ENCODE measurements at regions not wholly inside any gene's neighbourhood (a gene's known extent, or its start where the extent isn't known, plus 50 kb on each side); places are given as distances from the start of the nearest gene placed in this dataset.

- Histone ChIP-seq H3K4me1 (ENCODE audit: control insufficient read depth, extremely low read depth, insufficient read depth, low read length) (no peaks in the 10 kb centered on the region), H3K4me2 (ENCODE audit: extremely low read depth, insufficient read depth, low read length) (no peak overlapping the region), H3K36me3 (ENCODE audit: control insufficient read depth, insufficient read depth, low read length) (no peaks in the 10 kb centered on the region), H3K79me2 (ENCODE audit: control insufficient read depth, insufficient read depth, low read length) (no peaks in the 10 kb centered on the region), H3K9me3 (ENCODE audit: control insufficient read depth, insufficient read depth, low read depth, low read length) (no peaks in the 10 kb centered on the region), H3K4me3 (replicated peaks in 1 of 4; ENCODE audit: control extremely low read depth in 1 of 4, insufficient read depth in 1 of 4, low read depth in 3 of 4, low read length in 4 of 4) (no peak overlapping the region), H2AFZ (ENCODE audit: low read length) (no peak overlapping the region), H3K27ac (ENCODE audit: insufficient read depth, low read length) (no peak overlapping the region), H3K9ac (ENCODE audit: insufficient read depth, low read length) (no peak overlapping the region), H3K27me3 (ENCODE audit: control insufficient read depth, insufficient read depth, low read length) (no peaks in the 10 kb centered on the region), H4K20me1 (ENCODE audit: control insufficient read depth, extremely low read depth, insufficient read depth, low read length) (no peaks in the 10 kb centered on the region)
- TF ChIP-seq EZH2 (IDR thresholded peaks at IDR 0.05; ENCODE audit: low read length, missing control alignments), result no peak
- TF ChIP-seq, protein P1, sequence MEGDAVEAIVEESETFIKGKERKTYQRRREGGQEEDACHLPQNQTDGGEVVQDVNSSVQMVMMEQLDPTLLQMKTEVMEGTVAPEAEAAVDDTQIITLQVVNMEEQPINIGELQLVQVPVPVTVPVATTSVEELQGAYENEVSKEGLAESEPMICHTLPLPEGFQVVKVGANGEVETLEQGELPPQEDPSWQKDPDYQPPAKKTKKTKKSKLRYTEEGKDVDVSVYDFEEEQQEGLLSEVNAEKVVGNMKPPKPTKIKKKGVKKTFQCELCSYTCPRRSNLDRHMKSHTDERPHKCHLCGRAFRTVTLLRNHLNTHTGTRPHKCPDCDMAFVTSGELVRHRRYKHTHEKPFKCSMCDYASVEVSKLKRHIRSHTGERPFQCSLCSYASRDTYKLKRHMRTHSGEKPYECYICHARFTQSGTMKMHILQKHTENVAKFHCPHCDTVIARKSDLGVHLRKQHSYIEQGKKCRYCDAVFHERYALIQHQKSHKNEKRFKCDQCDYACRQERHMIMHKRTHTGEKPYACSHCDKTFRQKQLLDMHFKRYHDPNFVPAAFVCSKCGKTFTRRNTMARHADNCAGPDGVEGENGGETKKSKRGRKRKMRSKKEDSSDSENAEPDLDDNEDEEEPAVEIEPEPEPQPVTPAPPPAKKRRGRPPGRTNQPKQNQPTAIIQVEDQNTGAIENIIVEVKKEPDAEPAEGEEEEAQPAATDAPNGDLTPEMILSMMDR (conservative IDR thresholded peaks at IDR 0.05 in 1 of 2, IDR thresholded peaks at IDR 0.05 in 1 of 2; ENCODE audit: low read depth in 1 of 2, low read length in 2 of 2), result no peak
- DNase-seq (ENCODE audit: low read depth in 2 of 2), result peak in 1 of 2 donors; percentile 1
Observed at GRCh38 chrX:149185087-149185486, 320.0 kb downstream of the IDS start.

DNA sequence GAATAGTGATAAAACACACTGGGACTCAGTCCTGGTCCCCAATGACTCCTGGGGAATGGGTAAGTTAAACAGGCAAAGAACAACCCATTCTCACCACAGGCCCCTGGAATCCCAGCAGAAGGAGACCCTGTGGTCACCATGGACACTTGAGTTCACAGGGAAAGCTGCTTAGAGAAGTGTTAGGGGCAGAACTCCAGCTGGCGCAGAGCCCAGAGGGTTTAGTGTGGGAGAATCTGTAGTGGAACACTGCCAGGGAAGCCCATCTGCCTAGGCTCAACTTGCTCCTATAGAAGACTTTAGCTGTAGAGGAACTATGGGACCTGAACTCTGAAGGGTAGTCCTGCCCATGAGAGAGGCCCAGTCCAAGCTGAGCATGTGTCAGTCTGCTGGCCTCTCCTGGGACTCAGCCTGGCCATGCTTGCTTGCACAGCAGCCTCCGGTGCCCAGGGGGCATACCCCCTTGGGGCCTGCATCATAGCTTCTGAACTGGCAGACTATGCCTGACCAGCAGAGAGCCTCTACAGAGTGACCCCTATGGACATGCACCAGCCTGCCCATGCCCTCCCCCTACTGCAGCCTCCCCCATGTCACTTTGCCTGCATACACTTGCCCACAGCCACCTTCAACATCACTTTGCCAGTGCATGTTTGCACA, 343.5 kb downstream of the IDS start:
- H3K79me2 ChIP-seq (ENCODE audit: control insufficient read depth, insufficient read depth, low read length), result no peaks in the 10 kb centered on the region
- H3K36me3 ChIP-seq (ENCODE audit: control insufficient read depth, insufficient read depth, low read length), result no peaks in the 10 kb centered on the region
- H3K4me1 ChIP-seq (ENCODE audit: control insufficient read depth, extremely low read depth, insufficient read depth, low read length), result no peaks in the 10 kb centered on the region
- no peaks in the 10 kb centered on the region for H4K20me1 ChIP-seq (ENCODE audit: control insufficient read depth, extremely low read depth, insufficient read depth, low read length)
- no peak overlapping the region for H3K4me2 ChIP-seq (ENCODE audit: extremely low read depth, insufficient read depth, low read length)
- no peak for TF ChIP-seq EZH2 (IDR thresholded peaks at IDR 0.05; ENCODE audit: low read length, missing control alignments)
- TF ChIP-seq, protein P1 (conservative IDR thresholded peaks at IDR 0.05 in 1 of 2, IDR thresholded peaks at IDR 0.05 in 1 of 2; ENCODE audit: low read depth in 1 of 2, low read length in 2 of 2), result no peak
- no peaks in the 10 kb centered on the region for H3K27me3 ChIP-seq (ENCODE audit: control insufficient read depth, insufficient read depth, low read length)
- H3K9me3 ChIP-seq (ENCODE audit: control insufficient read depth, insufficient read depth, low read depth, low read length), result no peaks in the 10 kb centered on the region
- no peak overlapping the region for H2AFZ ChIP-seq (ENCODE audit: low read length)
- H3K4me3 ChIP-seq (replicated peaks in 1 of 4; ENCODE audit: control extremely low read depth in 1 of 4, insufficient read depth in 1 of 4, low read depth in 3 of 4, low read length in 4 of 4), result no peak overlapping the region
- no peak overlapping the region for H3K9ac ChIP-seq (ENCODE audit: insufficient read depth, low read length)
- H3K27ac ChIP-seq (ENCODE audit: insufficient read depth, low read length), result no peak overlapping the region
- no peak for DNase-seq (ENCODE audit: low read depth in 2 of 2)

GRCh38 chrX:149157976-149158375, 347.1 kb downstream of the IDS start:
- no peak overlapping the region for H2AFZ ChIP-seq (ENCODE audit: low read length)
- no peaks in the 10 kb centered on the region for H3K9me3 ChIP-seq (ENCODE audit: control insufficient read depth, insufficient read depth, low read depth, low read length)
- no peak overlapping the region for H3K4me3 ChIP-seq (replicated peaks in 1 of 4; ENCODE audit: control extremely low read depth in 1 of 4, insufficient read depth in 1 of 4, low read depth in 3 of 4, low read length in 4 of 4)
- no peaks in the 10 kb centered on the region for H3K4me1 ChIP-seq (ENCODE audit: control insufficient read depth, extremely low read depth, insufficient read depth, low read length)
- H3K27me3 ChIP-seq (ENCODE audit: control insufficient read depth, insufficient read depth, low read length), result no peaks in the 10 kb centered on the region
- no peak overlapping the region for H3K9ac ChIP-seq (ENCODE audit: insufficient read depth, low read length)
- no peaks in the 10 kb centered on the region for H3K36me3 ChIP-seq (ENCODE audit: control insufficient read depth, insufficient read depth, low read length)
- no peak for TF ChIP-seq EZH2 (IDR thresholded peaks at IDR 0.05; ENCODE audit: low read length, missing control alignments)
- TF ChIP-seq, protein P1 (conservative IDR thresholded peaks at IDR 0.05 in 1 of 2, IDR thresholded peaks at IDR 0.05 in 1 of 2; ENCODE audit: low read depth in 1 of 2, low read length in 2 of 2), result no peak
- DNase-seq (ENCODE audit: low read depth in 2 of 2), result no peak
- no peak overlapping the region for H3K27ac ChIP-seq (ENCODE audit: insufficient read depth, low read length)
- no peaks in the 10 kb centered on the region for H3K79me2 ChIP-seq (ENCODE audit: control insufficient read depth, insufficient read depth, low read length)
- no peak overlapping the region for H3K4me2 ChIP-seq (ENCODE audit: extremely low read depth, insufficient read depth, low read length)
- no peaks in the 10 kb centered on the region for H4K20me1 ChIP-seq (ENCODE audit: control insufficient read depth, extremely low read depth, insufficient read depth, low read length)
